Mesothelial cell of epicardium (in vitro differentiated cells): ENCODE measurements at regions not wholly inside any gene's neighbourhood (a gene's known extent, or its start where the extent isn't known, plus 50 kb on each side); places are given as distances from the start of the nearest gene placed in this dataset.

Experiments
- DNase-seq, 2 experiments: peaks; one replicate each; pipeline ENCODE4 v3.0.0; 2021; ENCODE audit warnings: low spot score in 2 of 2; ENCODE audit not compliant: unreplicated experiment in 2 of 2
- H3K27ac Mint-ChIP-seq: 2 replicates; pipeline ENCODE4 v1.8.0; 2021; ENCODE audit warnings: mixed read lengths
- H3K27me3 Mint-ChIP-seq: 2 replicates; pipeline ENCODE4 v1.8.0; 2021; ENCODE audit warnings: low read depth, mixed read lengths
- H3K36me3 Mint-ChIP-seq: 2 replicates; pipeline ENCODE4 v1.8.0; 2021; ENCODE audit warnings: mixed read lengths
- H3K4me1 Mint-ChIP-seq: 2 replicates; pipeline ENCODE4 v1.8.0; 2021; ENCODE audit warnings: mixed read lengths
- H3K4me3 Mint-ChIP-seq: 2 replicates; pipeline ENCODE4 v1.8.0; 2021; ENCODE audit warnings: mild to moderate bottlenecking, moderate library complexity, mixed read lengths
- H3K9me3 Mint-ChIP-seq: 2 replicates; pipeline ENCODE4 v1.8.0; 2021; ENCODE audit warnings: mixed read lengths
- TF ChIP-seq, protein P1 (sequence below): fragments of 200-600 bp; sonication (generic); IDR thresholded peaks from one replicate; pipeline ENCODE4 v1.5.0; 2021; ENCODE audit warnings: antibody characterized with exemption; ENCODE audit not compliant: unreplicated experiment

DNA sequence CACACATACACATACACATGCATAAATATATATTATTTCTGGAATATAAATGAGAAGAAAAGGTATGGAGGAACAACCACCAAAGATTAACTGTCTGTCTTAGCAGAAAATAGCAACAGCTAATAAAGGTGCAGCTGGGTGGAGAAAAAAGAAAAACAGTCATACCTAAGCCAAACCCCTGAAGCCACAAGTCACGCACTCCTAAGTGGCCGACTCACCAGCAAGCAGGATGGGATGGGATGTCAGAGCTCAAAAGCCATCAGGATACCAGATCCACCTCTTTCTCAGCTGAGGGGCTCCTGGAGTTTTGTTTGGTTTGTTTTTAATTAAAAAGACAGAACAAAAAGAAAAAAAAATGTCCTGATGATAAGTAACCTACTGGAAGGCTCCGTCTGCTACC, 64.7 kb upstream of the HIVEP3 start:
- Mint-ChIP-seq H3K9me3 (peaks cover 13% of the 10 kb centered on the region), H3K4me3 (no peak overlapping the region), H3K27me3 (no peaks in the 10 kb centered on the region), H3K4me1 (no peaks in the 10 kb centered on the region), H3K27ac (no peak overlapping the region), H3K36me3 (no peaks in the 10 kb centered on the region)
- DNase-seq = no peak
- TF ChIP-seq, protein P1, sequence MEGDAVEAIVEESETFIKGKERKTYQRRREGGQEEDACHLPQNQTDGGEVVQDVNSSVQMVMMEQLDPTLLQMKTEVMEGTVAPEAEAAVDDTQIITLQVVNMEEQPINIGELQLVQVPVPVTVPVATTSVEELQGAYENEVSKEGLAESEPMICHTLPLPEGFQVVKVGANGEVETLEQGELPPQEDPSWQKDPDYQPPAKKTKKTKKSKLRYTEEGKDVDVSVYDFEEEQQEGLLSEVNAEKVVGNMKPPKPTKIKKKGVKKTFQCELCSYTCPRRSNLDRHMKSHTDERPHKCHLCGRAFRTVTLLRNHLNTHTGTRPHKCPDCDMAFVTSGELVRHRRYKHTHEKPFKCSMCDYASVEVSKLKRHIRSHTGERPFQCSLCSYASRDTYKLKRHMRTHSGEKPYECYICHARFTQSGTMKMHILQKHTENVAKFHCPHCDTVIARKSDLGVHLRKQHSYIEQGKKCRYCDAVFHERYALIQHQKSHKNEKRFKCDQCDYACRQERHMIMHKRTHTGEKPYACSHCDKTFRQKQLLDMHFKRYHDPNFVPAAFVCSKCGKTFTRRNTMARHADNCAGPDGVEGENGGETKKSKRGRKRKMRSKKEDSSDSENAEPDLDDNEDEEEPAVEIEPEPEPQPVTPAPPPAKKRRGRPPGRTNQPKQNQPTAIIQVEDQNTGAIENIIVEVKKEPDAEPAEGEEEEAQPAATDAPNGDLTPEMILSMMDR = no peak

DNA sequence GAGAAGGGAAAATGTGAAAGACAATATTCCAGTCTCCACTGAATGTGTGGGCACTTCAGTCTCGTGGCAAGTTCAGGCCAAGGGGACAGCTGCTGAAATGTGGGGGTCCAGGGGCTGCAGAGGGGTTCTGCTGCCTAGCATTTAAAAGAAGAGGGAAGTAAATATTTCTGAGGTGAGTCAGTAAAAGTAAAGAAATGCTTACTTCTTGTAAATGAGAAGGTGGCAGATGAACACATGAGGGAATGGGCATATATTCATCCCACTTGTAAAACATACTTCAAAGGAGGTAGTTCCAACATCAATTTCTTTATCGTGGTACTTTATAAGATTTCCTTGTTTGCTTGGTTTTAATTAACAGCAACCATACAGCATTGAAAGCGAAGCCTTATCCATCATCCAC, 63.1 kb upstream of the HIVEP3 start:
- Mint-ChIP-seq H3K4me3 (no peak overlapping the region), H3K4me1 (no peaks in the 10 kb centered on the region), H3K27me3 (no peaks in the 10 kb centered on the region), H3K9me3 (no peaks in the 10 kb centered on the region), H3K36me3 (no peaks in the 10 kb centered on the region), H3K27ac (no peak overlapping the region)
- no peak for DNase-seq
- TF ChIP-seq, protein P1 = no peak

DNA sequence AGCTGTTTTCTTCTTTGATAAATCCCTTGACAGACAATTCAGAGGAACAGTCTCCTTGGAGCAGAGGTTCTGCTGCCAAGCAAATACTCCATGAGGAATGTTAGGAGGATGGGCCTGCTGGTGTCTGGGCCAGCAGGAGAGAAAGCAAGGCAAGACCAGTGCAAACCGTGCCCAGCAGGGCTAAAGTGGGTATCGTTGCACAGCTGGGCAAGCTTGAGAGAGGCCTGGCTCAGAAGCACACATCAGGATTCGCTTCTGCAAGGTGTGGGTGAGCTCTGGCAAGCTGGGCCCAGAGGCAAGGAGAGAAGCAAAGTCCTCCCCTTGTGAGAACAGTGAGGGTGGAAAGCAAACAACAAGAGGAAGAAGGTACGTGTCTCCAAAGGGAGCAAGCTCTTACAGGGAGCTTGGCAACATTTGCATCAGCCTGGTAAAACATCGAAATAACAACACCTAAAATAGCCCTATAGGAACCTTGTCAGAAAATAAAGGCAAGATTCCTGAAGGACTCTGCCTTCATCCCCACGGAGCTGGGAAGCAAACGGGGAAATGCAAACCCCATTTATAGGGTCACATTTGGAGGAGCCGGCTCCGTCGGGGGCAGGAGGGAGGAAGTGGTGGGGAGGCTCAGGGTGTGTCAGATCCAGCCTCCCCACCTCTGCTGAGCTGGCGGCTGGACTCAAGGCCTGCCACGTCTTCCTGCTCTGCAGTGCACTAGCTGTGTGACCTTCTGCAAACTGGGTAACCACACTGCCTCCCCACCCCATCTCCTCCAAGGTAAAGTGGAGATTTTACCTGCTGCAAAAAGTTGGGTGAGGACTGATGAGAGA, 62.3 kb upstream of the HIVEP3 start:
- no peak overlapping the region for H3K4me3 Mint-ChIP-seq
- H3K9me3 Mint-ChIP-seq = no peaks in the 10 kb centered on the region
- H3K4me1 Mint-ChIP-seq = no peaks in the 10 kb centered on the region
- H3K27ac Mint-ChIP-seq = no peak overlapping the region
- H3K36me3 Mint-ChIP-seq = no peaks in the 10 kb centered on the region
- no peak for DNase-seq
- TF ChIP-seq, protein P1 = no peak
- H3K27me3 Mint-ChIP-seq = no peaks in the 10 kb centered on the region

DNA sequence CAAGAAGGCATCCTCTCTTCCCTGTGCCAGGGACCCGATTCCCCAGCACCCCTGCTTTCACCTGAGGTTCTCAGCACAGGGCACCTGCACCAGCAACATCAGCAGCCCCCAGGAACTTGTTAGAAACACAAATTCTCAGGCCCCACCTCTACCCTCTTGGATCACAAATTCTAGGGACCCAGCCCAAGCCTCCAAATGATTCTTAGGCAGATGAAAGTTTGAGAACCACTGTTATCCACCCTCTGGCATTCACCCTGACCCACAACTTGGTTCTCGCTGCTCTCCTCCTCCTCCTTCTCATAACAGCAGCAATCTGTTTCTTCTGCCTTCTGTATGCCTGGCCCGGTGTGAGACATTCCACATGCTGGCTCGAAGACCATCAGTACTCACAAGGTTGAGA, 60.3 kb upstream of the HIVEP3 start:
- Mint-ChIP-seq H3K27me3 (no peaks in the 10 kb centered on the region), H3K4me3 (no peak overlapping the region), H3K9me3 (no peaks in the 10 kb centered on the region), H3K4me1 (peaks cover 6% of the 10 kb centered on the region), H3K36me3 (no peaks in the 10 kb centered on the region), H3K27ac (no peak overlapping the region)
- TF ChIP-seq, protein P1 = no peak
- no peak for DNase-seq

DNA sequence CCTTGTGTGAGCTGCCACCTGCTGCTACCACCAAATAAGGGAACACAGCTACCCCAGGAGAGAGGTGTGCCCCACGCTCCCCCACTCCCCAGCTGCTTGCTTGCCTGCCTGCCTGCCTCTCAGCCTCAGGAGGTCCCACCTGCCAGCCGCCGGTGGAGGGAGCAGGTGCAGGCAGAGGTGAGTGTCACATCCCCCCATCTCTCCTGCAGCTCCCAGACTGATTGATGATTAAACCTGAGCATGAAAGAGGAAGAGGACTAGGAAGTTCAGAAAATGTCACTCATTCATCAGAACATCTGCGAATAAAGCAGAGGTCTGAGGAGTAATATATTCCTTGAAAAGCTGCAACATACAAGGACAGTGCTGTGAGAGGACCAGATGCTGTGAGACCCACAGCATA, 58.6 kb upstream of the HIVEP3 start:
- peaks cover 6% of the 10 kb centered on the region for H3K4me1 Mint-ChIP-seq

More for the DNA sequence above, 58.6 kb upstream of the HIVEP3 start:
- no peak overlapping the region for H3K4me3 Mint-ChIP-seq
- no peaks in the 10 kb centered on the region for H3K36me3 Mint-ChIP-seq
- no peaks in the 10 kb centered on the region for H3K27me3 Mint-ChIP-seq
- no peak for DNase-seq
- TF ChIP-seq, protein P1 = no peak
- peaks cover under 1% of the 10 kb centered on the region for H3K9me3 Mint-ChIP-seq
- H3K27ac Mint-ChIP-seq = no peak overlapping the region
